ENCODE measurements at regions not wholly inside any gene's neighbourhood (a gene's known extent, or its start where the extent isn't known, plus 50 kb on each side); places are given as distances from the start of the nearest gene placed in this dataset.

DNA sequence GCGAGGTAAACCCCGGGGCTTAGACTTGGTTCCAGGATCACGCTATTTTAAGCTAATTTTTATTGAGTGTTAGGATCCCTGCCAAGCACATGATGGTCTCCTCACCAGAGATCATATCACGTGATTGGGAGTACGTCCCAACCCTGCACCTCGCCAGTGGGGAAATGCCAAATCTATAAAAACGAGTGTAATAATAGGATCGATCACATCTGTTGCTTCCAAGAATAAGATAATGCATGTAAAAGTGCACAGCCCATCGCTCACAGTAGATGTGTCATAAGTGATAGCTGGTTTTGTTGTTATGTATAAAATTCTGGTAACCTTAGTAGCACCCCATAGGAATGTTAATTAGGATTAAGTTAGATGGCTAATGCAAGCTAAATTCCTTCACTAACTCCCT lies 581.0 kb upstream of the TMEM132C start:
- in situ Hi-C loops (cut with HindIII; ENCODE audit: low pct_unique_long_range_greater_than_20kb, low sequenced_read_pairs) = no loop called here
- no peak for DNase-seq (ENCODE audit: low read depth, low spot score)

DNA sequence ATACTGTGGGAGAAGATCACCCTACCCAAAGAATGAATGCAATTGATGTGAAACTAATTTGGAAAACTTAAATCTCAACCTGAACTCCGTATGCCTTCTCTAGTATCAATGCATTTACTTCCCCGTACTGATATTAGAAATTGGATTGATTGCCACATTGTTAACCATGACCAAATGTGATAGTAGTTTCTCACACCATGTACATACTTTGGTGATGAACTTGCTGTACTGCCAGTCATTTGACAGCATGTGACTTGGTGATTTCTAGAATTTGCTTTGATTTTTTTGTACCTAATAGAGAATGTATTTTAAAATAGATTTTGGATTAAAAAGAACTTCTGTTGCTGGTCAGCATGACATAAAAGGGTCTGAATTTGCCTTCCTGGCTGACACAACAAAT lies 579.8 kb upstream of the TMEM132C start:
- no peak for DNase-seq (ENCODE audit: low read depth, low spot score)
- in situ Hi-C loops (cut with HindIII; ENCODE audit: low pct_unique_long_range_greater_than_20kb, low sequenced_read_pairs) = no loop called here

DNA sequence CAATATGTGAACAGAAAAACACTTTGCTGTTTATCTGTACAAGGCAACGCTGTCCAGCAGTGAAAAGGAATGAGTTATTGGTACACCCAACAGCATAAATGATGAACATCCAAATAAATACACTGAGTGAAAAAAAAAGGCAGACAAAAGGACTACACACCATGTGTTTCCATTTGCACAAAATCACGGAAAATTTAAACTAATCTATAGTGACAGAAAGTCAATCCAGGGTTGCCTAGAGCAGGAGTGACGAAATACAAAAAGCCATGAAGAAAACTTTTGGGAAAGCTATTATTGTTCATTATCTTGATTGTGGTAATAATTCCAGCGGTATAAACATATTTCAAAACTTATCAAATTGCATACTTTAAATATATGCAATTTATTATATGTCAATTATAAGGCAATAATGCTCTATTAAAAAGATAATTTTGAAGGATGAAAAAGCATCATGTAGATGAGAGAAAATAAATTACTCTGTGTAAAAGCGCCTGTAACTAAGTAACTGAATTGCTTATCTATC lies 578.0 kb upstream of the TMEM132C start:
- DNase-seq (ENCODE audit: low read depth, low spot score) = no peak
- in situ Hi-C loops (cut with HindIII; ENCODE audit: low pct_unique_long_range_greater_than_20kb, low sequenced_read_pairs) = no loop called here

DNA sequence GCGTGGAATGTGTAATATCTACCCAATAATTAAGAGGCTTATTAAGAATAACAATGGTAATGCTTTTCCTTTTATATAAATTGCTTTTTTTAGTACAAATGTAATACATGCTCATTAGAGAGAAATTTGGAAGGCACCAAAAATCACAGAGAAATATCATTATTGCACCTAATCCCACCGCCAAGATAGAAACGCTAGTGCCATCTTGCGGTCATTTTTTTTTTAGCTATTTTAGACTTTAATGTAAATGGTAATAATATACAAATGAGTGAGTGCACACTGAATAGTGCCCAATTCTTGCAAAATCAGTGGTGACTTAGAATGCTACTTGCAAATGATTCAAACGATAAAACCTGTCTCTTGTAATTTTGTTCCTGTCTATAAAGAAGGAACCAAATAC lies 576.8 kb upstream of the TMEM132C start:
- in situ Hi-C loops (cut with HindIII; ENCODE audit: low pct_unique_long_range_greater_than_20kb, low sequenced_read_pairs) = no loop called here
- peak; percentile 26 for DNase-seq (ENCODE audit: low read depth, low spot score)

DNA sequence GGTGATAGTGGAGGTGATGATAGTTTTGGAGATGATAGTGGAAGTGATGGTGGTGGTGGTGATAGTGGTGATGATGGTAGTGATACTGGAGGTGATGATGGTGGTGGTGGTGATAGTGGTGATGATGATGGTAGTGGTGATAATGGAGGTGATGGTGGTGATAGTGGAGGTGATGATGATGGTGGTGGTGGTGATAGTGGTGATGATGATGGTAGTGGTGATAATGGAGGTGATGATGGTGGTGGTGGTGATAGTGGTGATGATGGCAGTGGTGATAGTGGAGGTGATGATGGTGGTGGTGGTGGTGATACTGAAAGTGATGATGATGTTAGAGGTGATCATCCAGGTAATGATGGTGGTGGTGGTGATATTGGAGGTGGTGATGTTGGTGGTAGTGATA lies 570.0 kb upstream of the TMEM132C start:
- in situ Hi-C loops (cut with HindIII; ENCODE audit: low pct_unique_long_range_greater_than_20kb, low sequenced_read_pairs) = no loop called here

GRCh38 chr12:127703026-127703425 lies 563.9 kb upstream of the TMEM132C start:
- in situ Hi-C loops (cut with HindIII; ENCODE audit: low pct_unique_long_range_greater_than_20kb, low sequenced_read_pairs) = no loop called here
- no peak for DNase-seq (ENCODE audit: low read depth, low spot score)

More for the DNA sequence above, 570.0 kb upstream of the TMEM132C start:
- DNase-seq (ENCODE audit: low read depth, low spot score) = no peak

DNA sequence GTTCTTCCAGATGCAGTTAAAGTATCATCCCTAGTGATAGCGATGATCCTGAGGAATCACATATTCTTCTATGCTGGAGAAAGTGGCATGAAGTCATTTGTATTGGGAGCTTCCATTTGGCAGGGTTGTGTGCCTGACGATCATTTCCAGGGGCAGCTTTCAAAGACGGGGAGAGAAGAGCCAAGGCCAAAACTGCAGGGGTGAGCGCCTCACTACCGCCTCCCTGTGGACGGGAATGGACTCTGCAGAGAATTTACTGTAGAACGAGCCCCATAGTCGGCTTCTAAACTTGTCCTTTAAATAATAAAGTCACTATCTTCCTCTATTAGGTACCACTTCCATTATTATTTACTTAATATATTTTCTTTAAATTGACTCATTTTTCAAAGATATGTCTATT lies 555.9 kb upstream of the TMEM132C start:
- in situ Hi-C loops (cut with HindIII; ENCODE audit: low pct_unique_long_range_greater_than_20kb, low sequenced_read_pairs) = no loop called here

GRCh38 chr12:127712561-127712960 lies 554.4 kb upstream of the TMEM132C start:
- in situ Hi-C loops (cut with HindIII; ENCODE audit: low pct_unique_long_range_greater_than_20kb, low sequenced_read_pairs) = no loop called here
- no peak for DNase-seq (ENCODE audit: low read depth, low spot score)

More for the DNA sequence above, 555.9 kb upstream of the TMEM132C start:
- peak; percentile 36 for DNase-seq (ENCODE audit: low read depth, low spot score)

DNA sequence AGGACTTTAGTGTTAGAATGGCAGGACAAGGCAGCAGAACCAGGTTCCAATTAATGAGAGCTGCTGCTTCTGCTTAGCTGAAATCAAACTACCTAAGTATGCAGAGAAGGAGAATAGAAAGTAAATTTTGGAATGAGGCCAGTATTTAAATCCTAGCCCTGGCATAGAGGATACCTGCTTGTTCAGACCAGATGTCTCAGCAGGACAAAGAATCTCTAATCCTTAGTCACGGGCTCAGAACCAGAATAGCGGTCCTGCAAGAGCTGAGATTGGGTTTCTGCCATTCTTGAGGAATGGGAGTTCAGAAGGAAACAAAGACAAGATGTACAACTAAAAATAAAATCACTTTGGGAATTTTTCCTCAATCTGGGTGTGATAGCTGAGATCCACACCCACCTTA lies 550.8 kb upstream of the TMEM132C start:
- DNase-seq (ENCODE audit: low read depth, low spot score) = no peak
- in situ Hi-C loops (cut with HindIII; ENCODE audit: low pct_unique_long_range_greater_than_20kb, low sequenced_read_pairs) = no loop called here

- in situ Hi-C loops (cut with HindIII; ENCODE audit: low pct_unique_long_range_greater_than_20kb, low sequenced_read_pairs) = no loop called here
- DNase-seq (ENCODE audit: low read depth, low spot score) = no peak
Observed at GRCh38 chr12:127717278-127717677, 549.7 kb upstream of the TMEM132C start.

DNA sequence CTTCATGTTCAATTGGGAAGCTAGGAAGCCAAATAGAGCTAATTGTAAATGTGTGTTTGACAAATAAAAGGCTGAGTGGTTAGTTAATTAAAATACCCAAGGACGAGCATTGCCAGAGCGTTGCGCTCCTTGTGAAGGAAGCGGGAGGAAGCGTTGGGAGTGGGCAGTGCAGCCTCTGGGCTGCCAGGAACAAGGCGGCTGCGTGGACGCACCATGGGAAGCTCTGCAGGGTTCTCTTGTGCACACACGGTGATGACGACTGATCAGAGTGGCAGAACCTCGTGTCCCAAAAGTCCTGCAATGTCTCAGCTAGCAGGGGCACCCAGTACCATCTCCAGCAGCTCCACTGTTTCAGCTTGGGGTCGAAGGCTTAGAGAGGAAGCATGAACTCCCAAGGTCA lies 546.6 kb upstream of the TMEM132C start:
- in situ Hi-C loops (cut with HindIII; ENCODE audit: low pct_unique_long_range_greater_than_20kb, low sequenced_read_pairs) = no loop called here
- no peak for DNase-seq (ENCODE audit: low read depth, low spot score)

- in situ Hi-C loops (cut with HindIII; ENCODE audit: low pct_unique_long_range_greater_than_20kb, low sequenced_read_pairs) = no loop called here
- no peak for DNase-seq (ENCODE audit: low read depth, low spot score)
Observed at GRCh38 chr12:127722611-127723010, 544.4 kb upstream of the TMEM132C start.

DNA sequence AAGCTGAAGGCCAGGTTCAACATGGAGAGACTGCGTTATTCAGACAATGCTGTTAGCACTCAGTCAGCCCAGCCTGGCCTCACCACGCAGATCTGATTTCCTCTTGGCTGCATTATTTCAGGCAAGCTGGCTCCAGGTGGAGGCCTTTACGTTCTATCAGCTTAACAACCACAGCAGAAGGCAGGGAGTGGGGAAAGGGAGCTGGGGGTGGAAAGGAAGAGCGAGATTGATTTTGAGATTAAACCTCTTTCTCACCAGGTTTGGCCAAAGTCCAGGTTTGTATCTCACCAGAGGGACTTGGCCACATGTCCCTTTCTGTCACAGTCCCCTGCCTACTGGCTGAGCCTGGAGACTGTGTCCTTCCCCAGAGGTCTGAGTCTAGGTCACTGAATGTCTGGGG lies 543.7 kb upstream of the TMEM132C start:
- DNase-seq (ENCODE audit: low read depth, low spot score) = no peak
- in situ Hi-C loops (cut with HindIII; ENCODE audit: low pct_unique_long_range_greater_than_20kb, low sequenced_read_pairs) = no loop called here

DNA sequence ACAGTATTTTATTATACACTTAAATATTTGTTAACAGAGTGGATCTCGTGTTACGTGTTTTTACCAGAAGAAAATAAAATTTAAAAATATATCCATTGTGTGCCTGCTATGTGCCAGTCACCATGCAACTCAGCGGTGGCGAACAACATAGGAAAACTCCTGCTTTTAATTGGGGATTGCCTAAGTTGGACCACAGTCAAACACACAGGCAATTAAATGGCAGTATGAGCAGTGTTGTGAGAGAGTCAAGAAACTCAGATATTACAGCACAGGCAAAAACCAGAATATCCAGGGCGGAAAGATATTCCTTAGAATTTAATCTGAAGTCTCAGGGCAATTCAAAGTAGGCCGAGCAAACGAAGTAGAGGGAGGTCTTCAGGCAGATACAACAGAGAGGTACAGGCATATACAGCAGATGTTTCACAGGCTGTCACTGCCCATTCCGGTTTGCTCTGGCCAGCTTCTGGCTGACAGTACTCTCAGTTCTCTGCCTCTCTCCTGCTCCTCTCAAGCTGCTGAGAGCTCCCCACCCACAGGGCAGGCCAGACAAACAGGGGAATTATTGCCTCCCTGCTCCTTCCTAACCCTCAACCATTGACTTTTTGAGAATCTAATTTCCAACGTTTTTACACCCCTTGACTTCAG lies 540.2 kb upstream of the TMEM132C start:
- in situ Hi-C loops (cut with HindIII; ENCODE audit: low pct_unique_long_range_greater_than_20kb, low sequenced_read_pairs) = no loop called here
- DNase-seq (ENCODE audit: low read depth, low spot score) = no peak

- in situ Hi-C loops (cut with HindIII; ENCODE audit: low pct_unique_long_range_greater_than_20kb, low sequenced_read_pairs) = no loop called here
- no peak for DNase-seq (ENCODE audit: low read depth, low spot score)
Observed at GRCh38 chr12:127728285-127728684, 538.7 kb upstream of the TMEM132C start.

GRCh38 chr12:127728729-127729128 lies 538.2 kb upstream of the TMEM132C start:
- in situ Hi-C loops (cut with HindIII; ENCODE audit: low pct_unique_long_range_greater_than_20kb, low sequenced_read_pairs) = no loop called here
- DNase-seq (ENCODE audit: low read depth, low spot score) = no peak

GRCh38 chr12:127729381-127729780 lies 537.6 kb upstream of the TMEM132C start:
- no peak for DNase-seq (ENCODE audit: low read depth, low spot score)

DNA sequence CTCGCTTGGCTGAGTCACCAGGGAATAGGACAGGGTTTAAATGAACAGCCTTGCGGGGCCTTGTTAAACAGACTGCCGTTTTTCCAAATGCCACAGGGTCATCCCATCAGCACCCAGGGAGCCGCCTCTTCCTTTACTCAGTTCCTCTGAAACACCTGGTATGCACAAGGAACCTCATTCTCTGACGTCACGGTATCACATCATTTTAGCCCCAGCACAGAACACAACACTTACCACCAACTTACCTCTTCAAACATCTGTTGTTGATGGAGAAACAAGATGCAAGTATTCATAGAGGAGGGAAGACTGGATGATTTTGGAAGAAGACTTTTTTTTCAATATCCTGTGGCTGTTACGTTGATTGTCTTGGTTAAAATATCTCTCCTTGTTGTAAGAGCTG lies 535.3 kb upstream of the TMEM132C start:
- in situ Hi-C loops (cut with HindIII; ENCODE audit: low pct_unique_long_range_greater_than_20kb, low sequenced_read_pairs) = no loop called here
- no peak for DNase-seq (ENCODE audit: low read depth, low spot score)

More at GRCh38 chr12:127729381-127729780, 537.6 kb upstream of the TMEM132C start:
- in situ Hi-C loops (cut with HindIII; ENCODE audit: low pct_unique_long_range_greater_than_20kb, low sequenced_read_pairs) = no loop called here

GRCh38 chr12:127742231-127742630 lies 524.7 kb upstream of the TMEM132C start:
- no peak for DNase-seq (ENCODE audit: low read depth, low spot score)
- in situ Hi-C loops (cut with HindIII; ENCODE audit: low pct_unique_long_range_greater_than_20kb, low sequenced_read_pairs) = no loop called here

All from SK-MEL-5 (cell line).